M059J (cell line): ENCODE measurements at regions not wholly inside any gene's neighbourhood (a gene's known extent, or its start where the extent isn't known, plus 50 kb on each side); places are given as distances from the start of the nearest gene placed in this dataset.
"Not testable (repeated sequence)": the region's sequence is repeated elsewhere in the genome, so short reads cannot be mapped to it uniquely, and the experiment has no call there.

Experiments
- DNase-seq: peaks from one replicate; pipeline ENCODE4 v3.0.0-alpha.2; 2012; ENCODE audit warnings: low read depth

DNA sequence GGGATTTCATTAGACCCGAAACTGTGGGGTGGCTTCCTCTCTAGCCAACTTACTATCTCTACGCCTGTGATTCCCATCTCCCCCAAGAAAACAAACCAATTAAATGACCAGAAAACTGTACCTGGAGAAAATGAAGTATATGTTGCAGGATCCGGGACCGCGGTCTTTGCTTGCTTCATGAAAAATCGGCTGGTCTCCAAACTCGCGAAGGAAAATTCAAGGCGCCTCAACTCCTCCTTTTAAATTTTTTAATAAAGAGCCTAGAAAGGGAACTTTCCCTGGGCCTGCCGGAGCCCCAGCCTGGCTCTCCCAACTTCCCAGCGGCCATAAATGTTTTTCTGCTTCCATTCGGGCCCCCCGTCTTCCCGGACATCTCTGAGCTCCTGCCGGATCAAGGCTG, 110.8 kb upstream of the FOXD4L5 start:
- not testable (repeated sequence) for DNase-seq

DNA sequence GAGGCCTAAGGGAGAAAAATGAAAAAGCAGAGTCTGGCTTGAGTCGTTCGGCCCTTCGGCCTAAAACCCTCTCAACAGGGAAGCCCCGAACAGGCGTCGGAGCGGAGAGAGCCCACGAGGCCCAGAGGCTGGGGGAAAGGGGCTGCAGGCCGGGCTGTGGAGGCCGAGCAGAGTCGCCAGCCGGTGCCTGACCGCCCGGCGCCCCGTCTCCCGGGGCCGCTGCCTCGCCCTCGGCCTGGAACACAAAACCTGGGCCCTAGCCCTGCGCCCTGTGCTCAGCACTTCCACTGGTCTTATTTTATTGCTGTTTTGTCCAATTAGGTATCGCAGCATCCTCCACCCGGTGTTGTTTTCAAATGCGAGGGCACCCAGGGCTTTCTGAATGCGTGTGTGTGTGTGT, 110.1 kb upstream of the FOXD4L5 start:
- not testable (repeated sequence) for DNase-seq

DNA sequence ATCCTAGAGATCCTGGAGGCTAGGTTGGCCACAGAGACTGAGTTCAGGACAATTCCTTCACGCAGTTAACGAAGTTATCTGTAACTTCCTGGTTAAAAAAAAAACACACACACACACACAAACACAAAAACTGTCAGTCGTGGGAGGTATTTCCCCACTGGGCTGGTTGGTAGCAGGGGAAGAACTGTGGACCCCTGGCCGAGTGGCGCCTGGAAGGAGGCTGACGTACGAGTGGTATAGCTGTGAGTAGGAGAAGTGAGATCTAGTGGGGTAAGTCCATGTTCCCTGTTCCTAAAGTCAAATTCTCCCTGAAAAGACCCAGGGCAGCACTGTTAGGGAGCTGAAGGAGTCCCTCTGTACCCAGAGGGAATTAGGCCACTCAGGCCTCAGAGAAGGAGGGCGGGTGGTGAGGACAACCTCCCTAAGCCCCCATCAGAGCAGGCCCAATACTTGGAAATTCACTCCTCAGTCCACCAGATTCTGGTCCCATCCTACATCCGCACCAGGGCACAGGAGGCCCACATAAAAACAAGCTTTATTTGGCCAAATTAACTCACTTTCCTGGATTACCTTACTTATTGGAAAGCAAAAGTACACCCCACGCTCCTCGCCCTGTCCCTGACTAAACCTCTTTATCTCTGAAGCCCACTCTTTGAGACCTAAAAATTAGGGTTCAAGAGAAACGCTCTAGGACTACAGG, 108.3 kb upstream of the FOXD4L5 start:
- DNase-seq = not testable (repeated sequence)

DNA sequence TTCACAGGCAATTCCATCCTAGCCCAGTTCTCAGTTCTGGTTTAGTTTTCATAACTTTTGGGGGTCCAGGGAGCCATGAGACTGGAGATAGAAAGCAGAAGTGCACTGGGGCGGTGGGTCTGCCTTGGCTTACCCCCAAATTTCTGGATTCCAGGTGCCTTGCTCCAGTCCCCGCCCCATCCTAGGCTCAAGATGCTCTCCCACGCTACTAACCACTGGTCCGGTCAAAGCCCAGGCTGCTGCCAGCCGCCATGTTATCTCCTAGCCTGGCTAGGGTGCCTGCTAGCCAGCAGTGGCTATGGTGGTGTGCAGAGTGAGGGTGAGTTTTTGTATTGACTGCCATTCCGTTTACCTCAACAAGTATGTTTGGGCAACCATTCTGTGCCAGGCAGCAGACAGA, 107.6 kb upstream of the FOXD4L5 start:
- not testable (repeated sequence) for DNase-seq

DNA sequence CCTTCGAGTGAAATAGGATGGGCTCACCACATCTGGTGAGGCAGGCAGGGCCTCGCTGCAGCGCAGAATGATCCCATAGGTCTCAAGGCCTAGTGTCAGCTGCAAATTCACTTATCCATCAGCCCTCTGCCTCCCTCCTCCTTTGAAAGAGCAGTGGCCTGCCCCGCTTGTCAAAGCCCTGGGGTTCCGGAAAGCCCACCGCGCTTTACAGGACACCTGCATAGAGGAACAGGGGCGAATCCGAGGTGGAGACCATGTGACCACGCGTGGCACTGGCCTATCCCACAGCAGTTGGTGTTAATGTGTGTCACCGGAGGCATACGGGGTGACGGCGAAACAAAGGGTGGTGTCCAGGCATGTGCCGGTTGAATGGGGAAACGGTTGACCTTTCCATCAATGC, 104.7 kb upstream of the FOXD4L5 start:
- DNase-seq = not testable (repeated sequence)

DNA sequence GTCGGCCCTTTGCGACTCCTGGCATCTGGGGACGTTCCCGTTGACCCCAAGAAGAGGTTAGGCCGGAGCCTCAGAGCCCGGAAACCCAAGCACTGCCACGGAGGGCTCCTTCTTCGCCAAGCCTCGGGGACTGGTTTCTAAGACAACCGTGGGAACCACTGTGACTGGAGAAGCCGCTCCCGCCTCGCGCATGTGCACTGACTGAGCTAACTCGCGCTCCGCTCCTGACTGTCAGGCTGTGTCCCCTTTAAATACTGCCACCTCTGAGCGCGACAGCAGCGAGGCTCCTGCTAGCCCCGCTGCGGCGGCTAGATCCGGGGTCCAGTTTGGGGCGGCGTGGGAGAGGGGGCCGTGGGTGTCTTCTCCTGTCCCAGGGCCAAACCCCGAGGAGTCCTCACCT, 104.2 kb upstream of the FOXD4L5 start:
- not testable (repeated sequence) for DNase-seq

DNA sequence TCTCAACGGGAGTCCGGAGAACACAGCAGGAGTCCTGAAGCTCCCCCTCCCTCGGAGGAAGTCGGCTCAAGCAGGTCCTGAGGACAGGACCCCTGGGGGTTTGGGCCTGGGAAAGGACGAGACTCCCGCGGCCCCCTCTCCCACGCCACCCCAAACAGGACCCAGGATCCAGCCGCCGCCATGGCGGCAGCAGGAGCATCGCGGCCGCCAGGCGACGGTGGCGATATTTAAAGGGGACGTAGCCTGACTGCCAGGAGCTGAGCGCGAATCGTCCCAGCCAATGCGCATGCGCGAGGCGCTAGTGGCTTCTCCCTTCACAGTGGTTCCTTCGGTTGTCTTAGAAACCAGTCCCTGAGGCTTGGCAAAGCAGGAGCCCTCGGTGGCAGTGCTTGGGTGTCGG, 101.7 kb upstream of the FOXD4L5 start:
- peak; percentile 80 for DNase-seq

DNA sequence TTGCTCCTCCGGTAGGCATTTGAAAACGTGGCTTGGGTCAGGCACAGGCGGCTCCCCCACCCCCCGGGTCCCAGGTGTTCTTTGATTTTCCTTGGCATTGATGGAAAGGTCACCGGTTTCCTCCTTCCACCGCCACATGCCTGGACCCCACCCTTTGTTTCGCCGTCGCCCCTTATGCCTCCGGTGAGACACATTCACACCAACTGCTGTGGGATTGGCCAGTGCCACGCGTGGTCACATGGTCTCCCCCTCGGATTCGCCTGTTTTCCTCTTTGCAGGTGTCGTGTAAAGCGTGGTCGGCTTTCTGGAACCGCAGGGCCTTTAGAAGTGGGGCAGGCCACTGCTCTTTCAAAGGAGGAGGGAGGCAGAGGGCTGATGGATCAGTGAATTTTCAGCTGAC, 101.2 kb upstream of the FOXD4L5 start:
- not testable (repeated sequence) for DNase-seq

DNA sequence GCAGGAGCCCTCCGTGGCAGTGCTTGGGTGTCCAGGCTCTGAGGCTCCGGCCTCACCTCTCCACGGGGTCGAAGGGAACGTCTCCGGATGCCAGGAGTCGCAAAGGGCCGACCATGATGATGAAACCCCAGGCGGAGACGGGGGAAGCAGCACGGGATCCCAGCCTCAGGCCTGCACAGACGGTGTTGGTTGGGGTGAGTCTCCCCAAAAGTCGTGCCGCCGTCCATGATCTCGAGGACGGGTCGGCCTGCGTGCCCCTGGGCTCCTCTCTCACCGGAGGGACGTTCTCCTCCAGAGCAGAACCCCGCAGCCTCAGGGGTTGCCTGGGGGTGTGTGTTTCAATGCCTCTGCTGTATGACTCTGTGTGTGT, 100.6 kb upstream of the FOXD4L5 start:
- not testable (repeated sequence) for DNase-seq

DNA sequence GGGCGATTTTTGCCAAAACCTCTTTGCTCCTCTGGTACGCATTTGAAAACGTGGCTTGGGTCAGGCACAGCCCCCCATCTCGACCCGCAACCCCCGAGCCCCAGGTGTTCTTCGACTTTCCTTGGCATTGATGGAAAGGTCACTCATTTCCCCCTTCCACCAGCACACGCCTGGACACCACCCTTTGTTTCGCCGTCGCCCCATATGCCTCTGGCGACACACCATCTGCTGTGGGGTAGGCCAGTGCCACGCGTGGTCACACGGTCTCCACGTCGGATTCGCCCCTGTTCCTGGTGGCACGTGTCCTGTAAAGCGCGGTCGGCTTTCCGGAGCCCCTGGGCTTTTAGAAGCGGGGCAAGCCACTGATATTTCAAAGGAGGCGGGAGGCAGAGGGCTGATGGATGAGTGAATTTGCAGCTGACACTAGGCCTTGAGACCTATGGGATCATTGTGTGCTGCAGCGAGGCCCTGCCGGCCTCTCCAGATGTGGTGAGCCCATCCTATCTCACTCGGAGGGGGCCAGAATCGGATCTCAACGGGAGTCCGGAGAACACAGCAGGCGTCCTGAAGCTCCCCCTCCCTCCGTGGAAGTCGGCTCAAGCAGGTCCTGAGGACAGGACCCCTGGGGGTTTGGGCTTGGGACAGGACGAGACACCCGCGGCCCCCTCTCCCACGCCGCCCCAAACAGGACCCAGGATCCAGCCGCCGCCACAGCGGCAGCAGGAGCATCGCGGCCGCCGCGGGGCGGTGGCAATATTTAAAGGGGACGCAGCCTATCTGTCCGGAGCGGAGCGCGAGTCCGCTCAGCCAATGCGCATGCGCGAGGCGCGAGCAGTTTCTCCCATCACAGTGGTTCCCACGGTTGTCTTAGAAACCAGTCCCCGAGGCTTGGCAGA, 100.0 kb upstream of the FOXD4L5 start:
- not testable (repeated sequence) for DNase-seq

DNA sequence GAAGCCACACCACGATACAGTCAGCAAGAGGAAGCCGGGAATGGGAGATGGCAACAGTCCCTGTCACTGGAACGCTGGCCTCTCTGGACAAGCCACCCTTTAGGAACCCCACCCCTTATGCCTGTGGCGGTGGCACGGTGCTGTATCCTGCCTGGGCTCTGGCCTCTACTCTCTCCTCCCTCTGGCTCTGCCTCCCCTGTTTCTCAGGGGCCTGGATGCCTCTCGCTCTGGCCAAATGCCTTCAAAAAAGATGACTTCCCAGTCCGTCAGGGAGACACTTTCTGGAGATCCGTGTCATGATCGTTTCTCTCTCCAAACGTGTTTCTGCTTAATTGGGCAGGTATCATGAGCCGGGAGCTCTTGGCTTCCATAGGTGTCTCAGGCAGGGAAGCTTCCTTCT, 99.1 kb upstream of the FOXD4L5 start:
- DNase-seq = not testable (repeated sequence)

DNA sequence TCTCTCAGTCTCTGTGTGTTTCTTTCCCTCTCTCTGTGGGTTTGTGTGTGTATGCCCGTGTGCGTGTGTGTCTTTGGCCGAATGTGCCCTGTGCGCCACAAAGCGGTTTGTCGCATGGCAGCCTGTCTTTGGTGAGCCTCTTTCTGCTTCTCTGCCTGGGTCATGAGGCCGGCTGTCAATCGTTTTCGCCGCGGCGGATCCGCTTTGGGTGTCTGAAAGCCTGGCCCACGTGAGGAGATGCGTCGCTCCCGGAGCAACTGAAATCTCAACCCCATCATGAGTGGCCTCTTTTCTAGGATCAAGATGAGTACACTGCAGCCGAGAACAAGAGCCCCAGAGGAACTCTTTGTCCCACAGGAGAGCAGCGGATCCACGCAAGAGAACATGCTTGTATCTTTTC, 98.6 kb upstream of the FOXD4L5 start:
- not testable (repeated sequence) for DNase-seq

DNA sequence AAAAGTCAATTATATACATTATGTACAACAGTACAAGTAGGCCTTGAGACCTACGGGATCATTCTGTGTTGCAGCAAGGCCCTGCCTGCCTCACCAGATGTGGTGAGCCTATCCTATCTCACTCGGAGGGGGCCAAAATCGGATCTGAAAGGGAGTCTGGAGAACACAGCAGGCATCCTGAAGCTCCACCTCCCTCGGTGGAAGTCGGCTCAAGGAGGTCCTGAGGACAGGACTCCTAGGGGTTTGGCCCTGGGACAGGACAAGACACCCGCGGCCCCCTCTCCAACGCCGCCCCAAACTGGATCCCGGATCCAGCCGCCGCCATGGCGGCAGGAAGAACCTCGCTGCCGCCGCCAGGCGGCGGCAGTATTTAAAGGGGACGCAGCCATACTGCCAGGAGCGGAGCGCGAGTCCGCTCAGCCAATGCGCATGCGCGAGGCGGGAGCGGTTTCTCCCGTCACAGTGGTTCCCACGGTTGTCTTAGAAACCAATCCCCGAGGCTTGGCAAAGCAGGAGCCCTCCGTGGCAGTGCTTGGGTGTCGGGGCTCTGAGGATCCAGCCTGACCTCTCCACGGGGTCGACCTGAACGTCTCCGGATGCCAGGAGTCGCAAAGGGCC, 97.8 kb upstream of the FOXD4L5 start:
- DNase-seq = not testable (repeated sequence)
